Astrocyte (in vitro differentiated cells and primary cell): ENCODE measurements at regions not wholly inside any gene's neighbourhood (a gene's known extent, or its start where the extent isn't known, plus 50 kb on each side); places are given as distances from the start of the nearest gene placed in this dataset.

Experiments used
- DNase-seq: peaks from one replicate; pipeline ENCODE4 v3.0.0-alpha.2; 2010; ENCODE audit warnings: low read depth
- FAIRE-seq: peaks from 2 replicates; lab custom pipeline; 2011; peaks lifted over from hg19 to GRCh38; lab: Jason Lieb, UNC
- H2AFZ ChIP-seq: 2 replicates; pipeline ENCODE4 v1.6.0; 2012; ENCODE audit warnings: low read depth, low read length, inconsistent platforms
- H3K27ac ChIP-seq: 2 replicates; pipeline ENCODE4 v1.5.1; 2011; ENCODE audit warnings: low read depth, low read length, inconsistent platforms
- H3K27me3 ChIP-seq: 2 replicates; pipeline ENCODE4 v1.6.0; 2011; ENCODE audit warnings: low read length, inconsistent platforms; ENCODE audit not compliant: insufficient read depth
- H3K36me3 ChIP-seq: 2 replicates; pipeline ENCODE4 v1.5.1; 2011; ENCODE audit warnings: low read length, inconsistent platforms; ENCODE audit not compliant: insufficient read depth
- H3K4me1 ChIP-seq: 2 replicates; pipeline ENCODE4 v1.5.1; 2011; ENCODE audit warnings: low read length, inconsistent platforms; ENCODE audit not compliant: insufficient read depth
- H3K4me2 ChIP-seq: 2 replicates; pipeline ENCODE4 v1.6.0; 2012; ENCODE audit warnings: low read length, inconsistent platforms
- H3K4me3 ChIP-seq: 2 replicates; pipeline ENCODE4 v1.5.1; 2011; ENCODE audit warnings: low read depth, mild to moderate bottlenecking, low read length, inconsistent platforms; ENCODE audit not compliant: insufficient read depth
- H3K79me2 ChIP-seq: 2 replicates; pipeline ENCODE4 v1.6.0; 2012; ENCODE audit warnings: mild to moderate bottlenecking, low read length, inconsistent platforms; ENCODE audit not compliant: insufficient read depth
- H3K9ac ChIP-seq: 2 replicates; pipeline ENCODE4 v1.6.0; 2012; ENCODE audit warnings: mild to moderate bottlenecking, low read length, inconsistent platforms
- H3K9me3 ChIP-seq: 2 replicates; pipeline ENCODE4 v1.5.1; 2012; ENCODE audit warnings: low read depth, mild to moderate bottlenecking, low read length, inconsistent platforms; ENCODE audit not compliant: insufficient read depth
- H4K20me1 ChIP-seq: 2 replicates; pipeline ENCODE4 v1.6.0; 2012; ENCODE audit warnings: low read length, inconsistent platforms; ENCODE audit not compliant: insufficient read depth
- H3K27ac Mint-ChIP-seq: one replicate; pipeline ENCODE4 v1.8.0; 2021; ENCODE audit warnings: mild to moderate bottlenecking, mixed read lengths; ENCODE audit not compliant: unreplicated experiment
- H3K27me3 Mint-ChIP-seq: one replicate; pipeline ENCODE4 v1.8.0; 2021; ENCODE audit warnings: low read depth, mixed read lengths; ENCODE audit not compliant: unreplicated experiment
- H3K36me3 Mint-ChIP-seq: one replicate; pipeline ENCODE4 v1.8.0; 2021; ENCODE audit warnings: low read depth, mixed read lengths; ENCODE audit not compliant: unreplicated experiment
- H3K4me1 Mint-ChIP-seq: one replicate; pipeline ENCODE4 v1.8.0; 2021; ENCODE audit warnings: low read depth, mixed read lengths; ENCODE audit not compliant: unreplicated experiment
- H3K4me3 Mint-ChIP-seq: one replicate; pipeline ENCODE4 v1.8.0; 2021; ENCODE audit warnings: mild to moderate bottlenecking, moderate library complexity, mixed read lengths; ENCODE audit not compliant: unreplicated experiment
- H3K9me3 Mint-ChIP-seq: one replicate; pipeline ENCODE4 v1.8.0; 2021; ENCODE audit warnings: mild to moderate bottlenecking, mixed read lengths; ENCODE audit not compliant: unreplicated experiment
- EZH2 ChIP-seq: IDR thresholded peaks from 2 replicates; pipeline ENCODE4 v1.6.1; 2012; ENCODE audit warnings: mild to moderate bottlenecking, low read length, inconsistent platforms; ENCODE audit not compliant: insufficient read depth
- TF ChIP-seq, protein P1 (sequence below): IDR thresholded peaks from 2 replicates; pipeline ENCODE4 v1.5.1; 2011; ENCODE audit warnings: low read depth, mild to moderate bottlenecking, inconsistent platforms, low read length, moderate library complexity; ENCODE audit not compliant: insufficient read depth

DNA sequence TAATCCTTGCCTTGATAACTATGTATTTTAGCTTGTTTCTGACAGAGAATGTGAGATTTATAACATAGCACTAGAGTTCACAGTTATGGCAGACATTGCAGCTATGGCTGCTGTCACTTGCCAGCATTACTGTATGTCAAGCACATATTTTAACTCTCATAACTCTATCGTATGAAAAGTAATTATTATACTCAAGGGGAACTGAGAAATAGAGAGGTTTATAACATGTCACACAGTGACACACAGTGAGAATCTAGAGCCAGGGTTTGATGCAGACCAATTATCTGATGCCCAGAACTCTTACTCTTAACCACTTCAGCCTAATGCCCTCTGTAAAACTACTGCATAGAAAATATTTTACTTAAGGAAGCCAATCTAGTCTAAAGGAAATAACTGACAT lies 1012.4 kb downstream of the GRIK2 start:
- no peak overlapping the region for H3K4me3 Mint-ChIP-seq
- H3K36me3 Mint-ChIP-seq, result no peaks in the 10 kb centered on the region
- Histone ChIP-seq H3K4me3 (no peak overlapping the region), H3K36me3 (no peaks in the 10 kb centered on the region), H3K27ac (no peak overlapping the region), H3K79me2 (no peaks in the 10 kb centered on the region), H4K20me1 (no peaks in the 10 kb centered on the region), H3K9me3 (no peaks in the 10 kb centered on the region), H3K4me1 (no peaks in the 10 kb centered on the region), H2AFZ (no peak overlapping the region), H3K27me3 (no peaks in the 10 kb centered on the region), H3K9ac (no peak overlapping the region), H3K4me2 (no peak overlapping the region)
- DNase-seq (no peak), FAIRE-seq (no peak)
- no peaks in the 10 kb centered on the region for H3K27me3 Mint-ChIP-seq
- TF ChIP-seq EZH2, result no peak
- TF ChIP-seq, protein P1, sequence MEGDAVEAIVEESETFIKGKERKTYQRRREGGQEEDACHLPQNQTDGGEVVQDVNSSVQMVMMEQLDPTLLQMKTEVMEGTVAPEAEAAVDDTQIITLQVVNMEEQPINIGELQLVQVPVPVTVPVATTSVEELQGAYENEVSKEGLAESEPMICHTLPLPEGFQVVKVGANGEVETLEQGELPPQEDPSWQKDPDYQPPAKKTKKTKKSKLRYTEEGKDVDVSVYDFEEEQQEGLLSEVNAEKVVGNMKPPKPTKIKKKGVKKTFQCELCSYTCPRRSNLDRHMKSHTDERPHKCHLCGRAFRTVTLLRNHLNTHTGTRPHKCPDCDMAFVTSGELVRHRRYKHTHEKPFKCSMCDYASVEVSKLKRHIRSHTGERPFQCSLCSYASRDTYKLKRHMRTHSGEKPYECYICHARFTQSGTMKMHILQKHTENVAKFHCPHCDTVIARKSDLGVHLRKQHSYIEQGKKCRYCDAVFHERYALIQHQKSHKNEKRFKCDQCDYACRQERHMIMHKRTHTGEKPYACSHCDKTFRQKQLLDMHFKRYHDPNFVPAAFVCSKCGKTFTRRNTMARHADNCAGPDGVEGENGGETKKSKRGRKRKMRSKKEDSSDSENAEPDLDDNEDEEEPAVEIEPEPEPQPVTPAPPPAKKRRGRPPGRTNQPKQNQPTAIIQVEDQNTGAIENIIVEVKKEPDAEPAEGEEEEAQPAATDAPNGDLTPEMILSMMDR, result no peak
- no peak overlapping the region for H3K27ac Mint-ChIP-seq
- no peaks in the 10 kb centered on the region for H3K4me1 Mint-ChIP-seq
- H3K9me3 Mint-ChIP-seq, result peaks cover 1% of the 10 kb centered on the region

DNA sequence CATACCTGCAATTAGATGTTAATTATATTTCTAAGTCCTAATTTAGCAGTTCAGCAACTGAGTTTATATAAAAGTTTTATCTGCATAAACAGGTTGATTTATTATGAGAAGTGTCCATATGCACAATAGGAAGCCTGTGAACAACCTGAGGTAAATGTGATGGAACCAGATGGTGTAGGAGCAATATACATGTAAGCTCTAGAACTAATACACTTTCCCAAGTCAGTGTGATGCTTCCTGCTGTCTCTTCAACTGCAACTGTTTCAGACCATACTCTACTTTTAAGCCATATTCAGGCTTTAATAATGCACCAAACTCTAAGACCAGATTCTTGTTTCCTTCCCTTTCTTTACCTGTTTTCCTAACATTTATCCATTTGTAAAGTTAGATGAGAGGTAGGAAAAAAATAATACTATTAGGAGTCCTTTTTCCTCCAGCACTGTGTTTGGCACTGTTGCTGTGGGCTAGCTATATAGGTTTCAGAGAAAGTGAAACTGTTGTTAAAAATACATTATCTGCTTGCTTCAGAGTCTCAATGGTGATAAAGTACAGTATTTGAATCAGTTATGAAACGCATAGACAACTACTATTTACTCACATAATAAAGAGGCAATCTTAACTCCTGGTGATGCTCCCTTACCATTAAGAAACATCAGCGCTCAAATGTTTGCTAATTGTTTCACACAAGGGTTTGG lies 1009.3 kb downstream of the GRIK2 start:
- no peak overlapping the region for H3K4me2 ChIP-seq
- no peak overlapping the region for H3K9ac ChIP-seq
- TF ChIP-seq EZH2, result no peak
- TF ChIP-seq, protein P1, result no peak
- no peaks in the 10 kb centered on the region for H3K36me3 ChIP-seq
- Mint-ChIP-seq H3K4me3 (no peak overlapping the region), H3K4me1 (peaks cover 10% of the 10 kb centered on the region), H3K9me3 (peaks cover 1% of the 10 kb centered on the region), H3K36me3 (no peaks in the 10 kb centered on the region), H3K27me3 (no peaks in the 10 kb centered on the region), H3K27ac (no peak overlapping the region)
- H3K27ac ChIP-seq, result no peak overlapping the region
- no peak overlapping the region for H2AFZ ChIP-seq
- H3K9me3 ChIP-seq, result no peaks in the 10 kb centered on the region
- no peaks in the 10 kb centered on the region for H4K20me1 ChIP-seq
- H3K4me1 ChIP-seq, result no peaks in the 10 kb centered on the region
- FAIRE-seq (no peak), DNase-seq (no peak)
- H3K79me2 ChIP-seq, result no peaks in the 10 kb centered on the region
- H3K27me3 ChIP-seq, result no peaks in the 10 kb centered on the region
- H3K4me3 ChIP-seq, result no peak overlapping the region

DNA sequence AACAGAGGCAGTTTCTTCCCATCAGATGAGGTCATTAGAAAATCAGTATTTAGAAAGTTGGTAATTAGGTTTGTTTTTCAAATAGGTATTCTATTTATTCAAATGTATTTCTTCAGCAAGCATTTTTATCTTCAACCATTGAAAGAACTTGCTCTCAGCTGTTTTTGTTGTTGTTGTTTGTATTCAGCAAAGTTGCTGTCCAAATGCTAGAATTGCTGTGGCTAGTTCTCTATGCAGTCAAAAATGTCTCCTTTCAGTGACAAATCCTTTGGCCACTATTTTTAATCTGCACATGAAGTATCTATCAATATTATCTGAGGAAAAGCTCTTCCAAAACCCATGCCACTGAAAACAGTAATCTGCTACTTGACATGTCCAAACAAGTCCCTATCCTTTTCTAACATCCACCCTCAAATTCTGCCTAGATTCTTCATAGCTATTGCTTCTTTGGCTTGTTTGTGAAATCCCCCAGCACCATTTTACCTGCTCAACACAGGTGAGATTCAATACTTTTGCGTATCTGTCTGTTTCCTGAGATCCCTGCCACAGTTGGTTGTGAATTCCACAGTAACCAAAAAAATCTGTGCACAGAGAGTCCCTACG lies 1005.4 kb downstream of the GRIK2 start:
- no peaks in the 10 kb centered on the region for H3K36me3 Mint-ChIP-seq
- no peak overlapping the region for H3K4me3 ChIP-seq
- H3K4me1 Mint-ChIP-seq, result peaks cover 10% of the 10 kb centered on the region
- H3K27me3 ChIP-seq, result no peaks in the 10 kb centered on the region
- no peaks in the 10 kb centered on the region for H3K27me3 Mint-ChIP-seq
- H4K20me1 ChIP-seq, result no peaks in the 10 kb centered on the region
- no peaks in the 10 kb centered on the region for H3K4me1 ChIP-seq
- TF ChIP-seq EZH2, result no peak
- FAIRE-seq (no peak), DNase-seq (no peak)
- no peaks in the 10 kb centered on the region for H3K9me3 ChIP-seq
- H3K4me2 ChIP-seq, result no peak overlapping the region
- no peaks in the 10 kb centered on the region for H3K9me3 Mint-ChIP-seq
- no peaks in the 10 kb centered on the region for H3K36me3 ChIP-seq
- no peak overlapping the region for H3K27ac ChIP-seq
- no peak overlapping the region for H2AFZ ChIP-seq
- H3K4me3 Mint-ChIP-seq, result no peak overlapping the region
- H3K9ac ChIP-seq, result no peak overlapping the region
- H3K27ac Mint-ChIP-seq, result peak overlapping the region; percentile 21
- H3K79me2 ChIP-seq, result no peaks in the 10 kb centered on the region
